Occipital lobe (tissue), 1 donor: ENCODE measurements at regions not wholly inside any gene's neighbourhood (a gene's known extent, or its start where the extent isn't known, plus 50 kb on each side); places are given as distances from the start of the nearest gene placed in this dataset.

Experiments
- DNase-seq: peaks from one replicate; lab custom pipeline; 2025; lab: John Stamatoyannopoulos, UW

- no peak for DNase-seq
Measured at GRCh38 chr12:97923546-97923945, 460.9 kb downstream of the RMST start.

- no peak for DNase-seq
Measured at GRCh38 chr12:97924122-97924521, 461.5 kb downstream of the RMST start.

- no peak for DNase-seq
Measured at GRCh38 chr12:97927977-97928376, 465.4 kb downstream of the RMST start.

GRCh38 chr12:97936165-97936564, 473.6 kb downstream of the RMST start:
- DNase-seq: no peak

GRCh38 chr12:97938031-97938430, 475.4 kb downstream of the RMST start:
- DNase-seq: no peak

GRCh38 chr12:97939156-97939555, 476.6 kb downstream of the RMST start:
- no peak for DNase-seq

GRCh38 chr12:97940105-97940504, 477.5 kb downstream of the RMST start:
- no peak for DNase-seq

GRCh38 chr12:97940629-97941028, 478.0 kb downstream of the RMST start:
- DNase-seq: no peak

GRCh38 chr12:97941686-97942354, 479.2 kb downstream of the RMST start:
- DNase-seq: no peak

- no peak for DNase-seq
Measured at GRCh38 chr12:97943359-97943758, 480.8 kb downstream of the RMST start.

- no peak for DNase-seq
Measured at GRCh38 chr12:97944576-97944975, 482.0 kb downstream of the RMST start.

- DNase-seq: no peak
Measured at GRCh38 chr12:97946701-97947100, 484.1 kb downstream of the RMST start.

GRCh38 chr12:97948591-97948990, 486.0 kb downstream of the RMST start:
- DNase-seq: no peak

- no peak for DNase-seq
Measured at GRCh38 chr12:97951239-97951638, 488.6 kb downstream of the RMST start.

GRCh38 chr12:97951717-97952116, 489.1 kb downstream of the RMST start:
- DNase-seq: no peak

- DNase-seq: no peak
Measured at GRCh38 chr12:97957109-97957508, 494.5 kb downstream of the RMST start.

- DNase-seq: no peak
Measured at GRCh38 chr12:97960225-97960624, 497.6 kb downstream of the RMST start.

- DNase-seq: no peak
Measured at GRCh38 chr12:97960741-97961608, 498.4 kb downstream of the RMST start.

- no peak for DNase-seq
Measured at GRCh38 chr12:97967831-97968230, 505.2 kb downstream of the RMST start.

- DNase-seq: no peak
Measured at GRCh38 chr12:97968641-97969197, 506.1 kb downstream of the RMST start.

- no peak for DNase-seq
Measured at GRCh38 chr12:97977870-97978405, 515.3 kb downstream of the RMST start.

- DNase-seq: no peak
Measured at GRCh38 chr12:97982684-97983083, 520.1 kb downstream of the RMST start.
